Kidney (tissue), 13 donors: ENCODE measurements at regions not wholly inside any gene's neighbourhood (a gene's known extent, or its start where the extent isn't known, plus 50 kb on each side); places are given as distances from the start of the nearest gene placed in this dataset.
A peak's percentile ranks its signal among the peaks of the same experiment; 100 is the strongest.
"Not testable (repeated sequence)": the region's sequence is repeated elsewhere in the genome, so short reads cannot be mapped to it uniquely, and the experiment has no call there.

ENCODE experiments used
- DNase-seq, 5 donors: peaks; one replicate each; pipeline ENCODE4 v3.0.0-alpha.2; 2013 to 2020
- FAIRE-seq: peaks from 2 replicates; lab custom pipeline; 2012; peaks lifted over from hg19 to GRCh38; lab: Jason Lieb, UNC
- H3K27ac ChIP-seq, 2 donors: one replicate each; pipeline ENCODE4 v1.7.0; 2013; ENCODE audit warnings: low read depth in 2 of 2, low read length in 2 of 2, inconsistent platforms in 1 of 2
- H3K27me3 ChIP-seq: one replicate; pipeline ENCODE4 v1.7.1; 2013; ENCODE audit warnings: low read length, inconsistent platforms; ENCODE audit not compliant: control insufficient read depth, insufficient read depth
- H3K36me3 ChIP-seq, 3 donors: one replicate each; pipeline versions ENCODE4 v1.7.0 to v1.7.1; 2013; ENCODE audit warnings: low read length in 3 of 3, control low read depth in 1 of 3, inconsistent platforms in 1 of 3; ENCODE audit not compliant: insufficient read depth in 3 of 3, control insufficient read depth in 2 of 3
- H3K4me1 ChIP-seq, 3 donors: one replicate each; pipeline versions ENCODE4 v1.7.0 to v1.7.1; 2013; ENCODE audit warnings: low read length in 3 of 3, inconsistent platforms in 1 of 3, low read depth in 1 of 3; ENCODE audit not compliant: control insufficient read depth in 2 of 3, insufficient read depth in 2 of 3
- H3K4me3 ChIP-seq, 3 donors: one replicate each; pipeline versions ENCODE4 v1.7.0 to v1.8.1; 2013; ENCODE audit warnings: low read length in 3 of 3, control low read depth in 1 of 3, inconsistent platforms in 1 of 3
- H3K9ac ChIP-seq, 3 donors: one replicate each; pipeline versions ENCODE4 v1.7.0 to v1.7.1; 2013; ENCODE audit warnings: low read length in 3 of 3, control low read depth in 1 of 3, inconsistent platforms in 1 of 3
- H3K9me3 ChIP-seq, 3 donors: one replicate each; pipeline versions ENCODE4 v1.7.0 to v1.7.1; 2013; ENCODE audit warnings: low read length in 3 of 3, control low read depth in 1 of 3, inconsistent platforms in 1 of 3; ENCODE audit not compliant: control insufficient read depth in 2 of 3, insufficient read depth in 1 of 3
- intact Hi-C: fragments of 100-400 bp; cut with DNase I; formaldehyde crosslinking; loops from one replicate; pipeline ENCODE4 v1.11.1; 2022
- TF ChIP-seq, protein P1 (sequence below): IDR thresholded peaks from 3 replicates; pipeline ENCODE4 v1.5.1; 2012; ENCODE audit warnings: mild to moderate bottlenecking, moderate library complexity, borderline replicate concordance; ENCODE audit not compliant: insufficient read depth; ENCODE audit errors: extremely low read depth
- donor health status: control.
- donor health status: control.
- donor health status: control.
- donor health status: control.
- donor health status: control.
- donor health status: DM: yes; HTN: yes; CAD: no.
- donor health status: Normal renal cell carcinoma (clear cell type).

DNA sequence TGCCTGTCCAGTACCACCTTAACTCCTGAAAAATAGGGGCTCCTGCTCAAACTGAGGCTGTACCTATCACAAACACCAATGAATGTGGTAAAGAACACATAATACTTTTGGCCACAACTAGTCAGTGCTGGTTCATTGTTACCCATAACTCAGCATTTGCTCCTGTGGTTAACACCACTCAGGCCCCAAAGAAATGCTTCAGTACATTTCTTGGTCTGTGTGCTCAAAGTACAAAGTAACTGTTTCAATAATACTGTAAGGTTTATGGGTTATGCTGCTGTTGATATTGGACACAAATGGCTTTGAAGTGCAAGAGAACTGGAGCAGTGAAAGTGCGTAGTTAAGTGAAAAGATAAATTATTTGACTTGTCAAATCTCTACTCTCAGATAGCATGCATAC is 95.0 kb upstream of the TACR1 start:
- Histone ChIP-seq H3K27ac (no peak overlapping the region), H3K4me3 (no peak overlapping the region), H3K4me1 (no peaks in the 10 kb centered on the region), H3K27me3 (no peaks in the 10 kb centered on the region), H3K9me3 (no peaks in the 10 kb centered on the region), H3K9ac (no peak overlapping the region), H3K36me3 (no peaks in the 10 kb centered on the region)
- FAIRE-seq (no peak), DNase-seq (no peak)
- TF ChIP-seq, protein P1, sequence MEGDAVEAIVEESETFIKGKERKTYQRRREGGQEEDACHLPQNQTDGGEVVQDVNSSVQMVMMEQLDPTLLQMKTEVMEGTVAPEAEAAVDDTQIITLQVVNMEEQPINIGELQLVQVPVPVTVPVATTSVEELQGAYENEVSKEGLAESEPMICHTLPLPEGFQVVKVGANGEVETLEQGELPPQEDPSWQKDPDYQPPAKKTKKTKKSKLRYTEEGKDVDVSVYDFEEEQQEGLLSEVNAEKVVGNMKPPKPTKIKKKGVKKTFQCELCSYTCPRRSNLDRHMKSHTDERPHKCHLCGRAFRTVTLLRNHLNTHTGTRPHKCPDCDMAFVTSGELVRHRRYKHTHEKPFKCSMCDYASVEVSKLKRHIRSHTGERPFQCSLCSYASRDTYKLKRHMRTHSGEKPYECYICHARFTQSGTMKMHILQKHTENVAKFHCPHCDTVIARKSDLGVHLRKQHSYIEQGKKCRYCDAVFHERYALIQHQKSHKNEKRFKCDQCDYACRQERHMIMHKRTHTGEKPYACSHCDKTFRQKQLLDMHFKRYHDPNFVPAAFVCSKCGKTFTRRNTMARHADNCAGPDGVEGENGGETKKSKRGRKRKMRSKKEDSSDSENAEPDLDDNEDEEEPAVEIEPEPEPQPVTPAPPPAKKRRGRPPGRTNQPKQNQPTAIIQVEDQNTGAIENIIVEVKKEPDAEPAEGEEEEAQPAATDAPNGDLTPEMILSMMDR = no peak
- intact Hi-C loops = no loop called here

DNA sequence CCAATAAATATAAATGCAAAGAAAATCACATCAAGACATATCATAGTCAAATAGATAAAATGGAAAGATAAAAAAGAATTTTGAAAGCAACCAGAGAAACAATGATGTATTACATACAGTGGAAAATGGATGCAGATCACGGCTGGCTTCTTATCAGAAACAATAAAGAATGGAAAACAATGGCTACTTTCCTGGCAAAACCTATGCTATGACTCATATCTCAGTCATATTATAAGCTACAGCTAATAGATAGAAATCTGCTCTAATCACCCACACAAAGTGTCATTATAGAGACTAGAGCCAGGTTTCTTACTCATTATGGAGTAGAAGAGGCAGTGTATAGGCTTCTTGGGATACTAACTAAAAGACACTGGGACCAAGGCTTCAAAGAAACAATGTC is 93.5 kb upstream of the TACR1 start:
- no peak for DNase-seq
- Histone ChIP-seq H3K36me3 (no peaks in the 10 kb centered on the region), H3K27me3 (no peaks in the 10 kb centered on the region), H3K4me3 (no peak overlapping the region), H3K9me3 (no peaks in the 10 kb centered on the region), H3K4me1 (no peaks in the 10 kb centered on the region), H3K27ac (no peak overlapping the region), H3K9ac (no peak overlapping the region)
- FAIRE-seq = no peak
- intact Hi-C loops = no loop called here
- TF ChIP-seq, protein P1 = no peak

DNA sequence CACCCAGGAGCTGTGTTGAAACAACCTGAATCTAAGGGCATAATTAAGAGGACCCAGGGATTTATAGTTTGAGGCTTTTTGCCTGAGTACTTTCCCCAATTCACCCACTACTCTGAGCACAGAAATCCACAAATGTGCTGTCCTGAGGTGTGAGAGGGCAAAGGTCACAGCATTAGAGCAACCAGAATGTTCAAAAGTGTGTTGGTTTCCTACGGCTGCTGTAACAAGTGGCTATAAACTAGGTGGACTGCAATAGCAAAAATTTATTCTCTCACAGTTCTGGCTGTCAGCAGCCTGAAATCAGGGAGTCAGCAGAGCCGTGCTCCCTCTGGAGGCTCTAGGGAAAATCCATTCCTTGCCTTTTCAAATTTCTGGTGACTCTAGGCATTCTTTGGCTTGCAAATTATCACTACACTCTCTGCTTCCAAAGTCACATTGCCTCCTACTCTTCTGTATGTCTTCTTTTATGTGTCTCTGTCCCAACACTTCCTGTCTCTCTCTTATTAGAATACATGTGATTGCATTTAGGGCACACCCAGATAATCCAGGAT is 91.4 kb upstream of the TACR1 start:
- Histone ChIP-seq H3K4me3 (no peak overlapping the region), H3K4me1 (no peaks in the 10 kb centered on the region), H3K27me3 (no peaks in the 10 kb centered on the region), H3K36me3 (no peaks in the 10 kb centered on the region), H3K9me3 (no peaks in the 10 kb centered on the region), H3K27ac (no peak overlapping the region), H3K9ac (no peak overlapping the region)
- TF ChIP-seq, protein P1 = no peak
- FAIRE-seq = no peak
- intact Hi-C loops = no loop called here
- peak in 1 of 5 donors; percentile 42 for DNase-seq

DNA sequence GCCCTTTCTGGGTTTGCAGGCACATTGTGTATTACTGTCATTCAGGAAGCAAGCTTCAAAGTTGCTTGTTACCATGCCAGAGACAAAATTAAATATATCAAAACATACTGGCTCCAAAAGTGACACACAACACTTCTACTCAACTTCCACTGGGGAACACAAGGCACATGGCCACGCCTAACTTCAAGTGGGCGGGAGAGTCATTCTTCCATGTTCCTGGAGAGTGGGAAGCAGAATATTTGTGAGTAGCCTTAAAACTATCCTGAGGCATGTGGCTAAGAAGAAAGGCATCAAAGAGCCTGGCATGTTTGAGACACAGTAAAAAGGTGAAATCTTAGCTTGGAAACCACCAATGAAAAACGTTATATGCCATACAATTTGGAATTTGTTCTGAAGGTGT is 90.5 kb upstream of the TACR1 start:
- Histone ChIP-seq H3K4me1 (no peaks in the 10 kb centered on the region), H3K9ac (no peak overlapping the region), H3K9me3 (no peaks in the 10 kb centered on the region), H3K27me3 (no peaks in the 10 kb centered on the region), H3K27ac (no peak overlapping the region), H3K4me3 (no peak overlapping the region), H3K36me3 (no peaks in the 10 kb centered on the region)
- DNase-seq (peak in 1 of 5 donors; percentile 16), FAIRE-seq (no peak)
- intact Hi-C loops = no loop called here
- TF ChIP-seq, protein P1 = no peak

DNA sequence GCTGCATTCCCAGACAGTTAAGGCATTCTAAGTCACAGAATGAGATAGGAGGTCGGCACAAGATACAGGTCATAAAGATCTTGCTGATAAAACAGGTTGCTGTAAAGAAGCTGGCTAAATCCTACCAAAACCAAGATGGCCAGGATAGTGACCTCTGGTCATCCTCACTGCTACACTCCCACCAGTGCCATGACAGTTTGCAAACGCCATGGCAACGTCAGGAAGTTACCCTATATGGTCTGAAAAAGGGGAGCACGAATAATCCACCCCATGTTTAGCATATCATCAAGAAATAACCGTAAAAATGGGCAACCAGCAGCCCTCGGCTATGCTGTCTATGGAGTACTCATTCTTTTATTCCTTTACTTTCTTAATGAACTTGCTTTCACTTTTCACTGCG is 89.9 kb upstream of the TACR1 start:
- DNase-seq, H3K4me1 ChIP-seq, H3K9ac ChIP-seq, H3K27ac ChIP-seq, FAIRE-seq, H3K27me3 ChIP-seq, intact Hi-C loops, H3K36me3 ChIP-seq, H3K4me3 ChIP-seq, H3K9me3 ChIP-seq: not testable (repeated sequence)
